ENCODE measurements at regions not wholly inside any gene's neighbourhood (a gene's known extent, or its start where the extent isn't known, plus 50 kb on each side); places are given as distances from the start of the nearest gene placed in this dataset.

DNA sequence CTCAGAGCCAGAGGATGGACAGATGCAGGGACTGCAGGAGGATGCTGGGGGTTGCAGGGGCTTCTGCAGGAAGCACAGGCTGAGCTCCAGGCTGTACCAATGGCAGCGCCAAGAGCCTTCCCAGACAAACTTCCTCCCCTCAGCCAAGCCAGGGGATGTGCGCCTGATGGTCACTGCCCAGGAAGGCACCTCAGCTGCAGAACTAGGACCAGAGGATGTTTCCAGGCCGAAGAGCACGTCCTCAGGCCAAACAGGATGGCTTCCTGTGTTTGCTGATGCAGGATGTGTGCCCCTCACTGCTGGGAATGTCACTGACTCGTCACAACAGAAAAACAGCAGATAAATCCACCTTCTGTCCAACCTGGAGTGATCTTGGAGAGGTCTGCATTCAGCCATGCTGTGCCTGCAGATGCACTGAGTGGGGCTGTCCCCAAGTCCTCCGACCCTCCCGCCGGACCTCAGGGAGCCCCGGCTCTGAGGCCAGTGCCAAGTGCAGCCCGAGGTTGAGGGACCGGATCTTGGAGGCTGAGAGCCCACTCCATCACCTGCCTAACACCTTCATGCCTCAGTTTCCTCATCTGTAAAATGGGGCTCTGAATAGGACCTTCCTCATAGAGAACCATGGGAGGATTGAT is 152.5 kb upstream of the CHST15 start:
- Histone ChIP-seq H3K4me1 (ENCODE audit: insufficient read depth, low read length) (no peaks in the 10 kb centered on the region), H4K20me1 (ENCODE audit: control insufficient read depth, insufficient read depth, insufficient read length) (no peaks in the 10 kb centered on the region), H3K9me3 (ENCODE audit: control insufficient read depth, low read depth, low read length) (no peaks in the 10 kb centered on the region), H3K14ac (ENCODE audit: insufficient read depth, low read length) (no peak overlapping the region; the same call in 1 of the 2 replicates), H3T11ph (ENCODE audit: low read length) (no peak overlapping the region), H2BK20ac (ENCODE audit: low read depth, low read length, poor library complexity, severe bottlenecking) (no peak overlapping the region), H3K4ac (ENCODE audit: low read depth, low read length) (no peak overlapping the region), H3K9ac (ENCODE audit: extremely low read depth, insufficient read length, low read length) (no peak overlapping the region), H2AK5ac (ENCODE audit: insufficient read length, low read length) (no peak overlapping the region), H3K4me2 (ENCODE audit: insufficient read depth, insufficient read length, low read length) (no peak overlapping the region), H3K23me2 (ENCODE audit: insufficient read length, low read depth, low read length, poor library complexity, severe bottlenecking) (no peaks in the 10 kb centered on the region), H2AFZ (ENCODE audit: low read length) (no peak overlapping the region), H3K18ac (ENCODE audit: insufficient read length, low read depth, low read length) (no peak overlapping the region), H2BK12ac (ENCODE audit: insufficient read length, low read depth, low read length) (no peak overlapping the region), H3K27me3 (ENCODE audit: insufficient read depth, low read length) (no peaks in the 10 kb centered on the region), H3K79me1 (ENCODE audit: insufficient read depth, low read depth, low read length, poor library complexity, severe bottlenecking) (no peaks in the 10 kb centered on the region), H4K91ac (ENCODE audit: insufficient read length, low read depth, low read length) (no peak overlapping the region), H2BK120ac (ENCODE audit: low read depth, low read length, poor library complexity, severe bottlenecking) (no peak overlapping the region), H3K23ac (ENCODE audit: insufficient read length, low read depth, low read length) (no peak overlapping the region), H3K79me2 (ENCODE audit: insufficient read depth, low read length) (no peaks in the 10 kb centered on the region), H2BK5ac (ENCODE audit: insufficient read length, low read length) (no peak overlapping the region), H4K8ac (replicated peaks; ENCODE audit: insufficient read length, low read depth, low read length) (no peak overlapping the region), H2BK15ac (ENCODE audit: low read depth, low read length) (no peak overlapping the region), H3K56ac (ENCODE audit: insufficient read length, low read depth, low read length) (no peak overlapping the region), H4K5ac (ENCODE audit: insufficient read length, low read depth, low read length) (no peak overlapping the region), H3K27ac (ENCODE audit: insufficient read length, low read depth, low read length) (no peak overlapping the region)
- no CpG with 5 or more reads among the region's 11 CpGs for WGBS (ENCODE audit: extremely low coverage, insufficient read length, low lambda C conversion rate)
- Mint-ChIP-seq H3K27me3 (ENCODE audit: low read depth) (peaks cover 15% of the 10 kb centered on the region), H3K27ac (no peak overlapping the region), H3K36me3 (ENCODE audit: insufficient read depth in 1 of 3, low read depth in 3 of 3) (no peaks in the 10 kb centered on the region), H3K4me3 (no peak overlapping the region), H3K9me3 (peaks cover 0 to 4% of the 10 kb centered on the region in 2 experiments; a peak in 1 of 5 replicates), H3K4me1 (peaks cover 4 to 10% of the 10 kb centered on the region in 2 experiments)
- TF ChIP-seq, protein P1, sequence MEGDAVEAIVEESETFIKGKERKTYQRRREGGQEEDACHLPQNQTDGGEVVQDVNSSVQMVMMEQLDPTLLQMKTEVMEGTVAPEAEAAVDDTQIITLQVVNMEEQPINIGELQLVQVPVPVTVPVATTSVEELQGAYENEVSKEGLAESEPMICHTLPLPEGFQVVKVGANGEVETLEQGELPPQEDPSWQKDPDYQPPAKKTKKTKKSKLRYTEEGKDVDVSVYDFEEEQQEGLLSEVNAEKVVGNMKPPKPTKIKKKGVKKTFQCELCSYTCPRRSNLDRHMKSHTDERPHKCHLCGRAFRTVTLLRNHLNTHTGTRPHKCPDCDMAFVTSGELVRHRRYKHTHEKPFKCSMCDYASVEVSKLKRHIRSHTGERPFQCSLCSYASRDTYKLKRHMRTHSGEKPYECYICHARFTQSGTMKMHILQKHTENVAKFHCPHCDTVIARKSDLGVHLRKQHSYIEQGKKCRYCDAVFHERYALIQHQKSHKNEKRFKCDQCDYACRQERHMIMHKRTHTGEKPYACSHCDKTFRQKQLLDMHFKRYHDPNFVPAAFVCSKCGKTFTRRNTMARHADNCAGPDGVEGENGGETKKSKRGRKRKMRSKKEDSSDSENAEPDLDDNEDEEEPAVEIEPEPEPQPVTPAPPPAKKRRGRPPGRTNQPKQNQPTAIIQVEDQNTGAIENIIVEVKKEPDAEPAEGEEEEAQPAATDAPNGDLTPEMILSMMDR (conservative IDR thresholded peaks at IDR 0.05) = no peak
- no peak for DNase-seq
